Progenitor cell of endocrine pancreas (in vitro differentiated cells): ENCODE measurements at regions not wholly inside any gene's neighbourhood (a gene's known extent, or its start where the extent isn't known, plus 50 kb on each side); places are given as distances from the start of the nearest gene placed in this dataset.

Experiments used
- DNase-seq: peaks from one replicate; pipeline ENCODE4 v3.0.0; 2021; ENCODE audit warnings: low spot score; ENCODE audit not compliant: unreplicated experiment
- H3K27ac Mint-ChIP-seq: 2 replicates; pipeline ENCODE4 v1.8.0; 2021; ENCODE audit warnings: mild to moderate bottlenecking, moderate library complexity, mixed read lengths
- H3K27me3 Mint-ChIP-seq: 2 replicates; pipeline ENCODE4 v1.8.0; 2021; ENCODE audit warnings: mixed read lengths
- H3K36me3 Mint-ChIP-seq: 2 replicates; pipeline ENCODE4 v1.8.0; 2022; ENCODE audit warnings: mixed read lengths; ENCODE audit not compliant: insufficient read depth
- H3K4me1 Mint-ChIP-seq: 2 replicates; pipeline ENCODE4 v1.8.0; 2021; ENCODE audit warnings: low read depth, mixed read lengths
- H3K4me3 Mint-ChIP-seq: 2 replicates; pipeline ENCODE4 v1.8.0; 2021; ENCODE audit warnings: low read depth, mild to moderate bottlenecking, moderate library complexity, mixed read lengths
- H3K9me3 Mint-ChIP-seq: 2 replicates; pipeline ENCODE4 v1.8.0; 2021; ENCODE audit warnings: low read depth, mixed read lengths
- TF ChIP-seq, protein P1 (sequence below): fragments of 200-600 bp; sonication (generic); IDR thresholded peaks from one replicate; pipeline ENCODE4 v1.5.0; 2021; ENCODE audit warnings: antibody characterized with exemption, mild to moderate bottlenecking; ENCODE audit not compliant: unreplicated experiment

DNA sequence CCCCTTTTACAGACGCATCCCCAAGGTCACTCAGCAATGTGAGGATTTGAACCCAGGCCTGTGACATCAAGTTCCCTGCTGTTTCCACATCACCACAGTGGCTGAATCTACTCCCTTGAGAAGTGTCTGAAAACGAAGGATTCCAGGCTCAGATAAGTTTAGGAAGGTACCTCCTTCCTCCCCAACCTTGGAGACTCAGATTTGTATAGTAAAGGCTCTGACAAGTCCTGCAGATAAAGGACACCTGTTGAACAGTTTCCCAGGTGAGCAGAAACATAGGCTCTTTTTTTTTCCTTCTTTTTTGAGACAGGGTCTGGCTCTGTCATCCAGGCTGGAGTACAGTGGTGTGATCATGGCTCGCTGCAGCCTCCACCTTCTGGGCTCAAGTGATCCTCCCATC is 56.4 kb upstream of the PTPRS start:
- H3K9me3 Mint-ChIP-seq: no peaks in the 10 kb centered on the region
- no peaks in the 10 kb centered on the region for H3K36me3 Mint-ChIP-seq
- peaks cover 10% of the 10 kb centered on the region for H3K4me1 Mint-ChIP-seq
- H3K27ac Mint-ChIP-seq: no peak overlapping the region
- H3K4me3 Mint-ChIP-seq: no peak overlapping the region
- TF ChIP-seq, protein P1, sequence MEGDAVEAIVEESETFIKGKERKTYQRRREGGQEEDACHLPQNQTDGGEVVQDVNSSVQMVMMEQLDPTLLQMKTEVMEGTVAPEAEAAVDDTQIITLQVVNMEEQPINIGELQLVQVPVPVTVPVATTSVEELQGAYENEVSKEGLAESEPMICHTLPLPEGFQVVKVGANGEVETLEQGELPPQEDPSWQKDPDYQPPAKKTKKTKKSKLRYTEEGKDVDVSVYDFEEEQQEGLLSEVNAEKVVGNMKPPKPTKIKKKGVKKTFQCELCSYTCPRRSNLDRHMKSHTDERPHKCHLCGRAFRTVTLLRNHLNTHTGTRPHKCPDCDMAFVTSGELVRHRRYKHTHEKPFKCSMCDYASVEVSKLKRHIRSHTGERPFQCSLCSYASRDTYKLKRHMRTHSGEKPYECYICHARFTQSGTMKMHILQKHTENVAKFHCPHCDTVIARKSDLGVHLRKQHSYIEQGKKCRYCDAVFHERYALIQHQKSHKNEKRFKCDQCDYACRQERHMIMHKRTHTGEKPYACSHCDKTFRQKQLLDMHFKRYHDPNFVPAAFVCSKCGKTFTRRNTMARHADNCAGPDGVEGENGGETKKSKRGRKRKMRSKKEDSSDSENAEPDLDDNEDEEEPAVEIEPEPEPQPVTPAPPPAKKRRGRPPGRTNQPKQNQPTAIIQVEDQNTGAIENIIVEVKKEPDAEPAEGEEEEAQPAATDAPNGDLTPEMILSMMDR: no peak
- DNase-seq: no peak
- peaks cover 82% of the 10 kb centered on the region for H3K27me3 Mint-ChIP-seq

DNA sequence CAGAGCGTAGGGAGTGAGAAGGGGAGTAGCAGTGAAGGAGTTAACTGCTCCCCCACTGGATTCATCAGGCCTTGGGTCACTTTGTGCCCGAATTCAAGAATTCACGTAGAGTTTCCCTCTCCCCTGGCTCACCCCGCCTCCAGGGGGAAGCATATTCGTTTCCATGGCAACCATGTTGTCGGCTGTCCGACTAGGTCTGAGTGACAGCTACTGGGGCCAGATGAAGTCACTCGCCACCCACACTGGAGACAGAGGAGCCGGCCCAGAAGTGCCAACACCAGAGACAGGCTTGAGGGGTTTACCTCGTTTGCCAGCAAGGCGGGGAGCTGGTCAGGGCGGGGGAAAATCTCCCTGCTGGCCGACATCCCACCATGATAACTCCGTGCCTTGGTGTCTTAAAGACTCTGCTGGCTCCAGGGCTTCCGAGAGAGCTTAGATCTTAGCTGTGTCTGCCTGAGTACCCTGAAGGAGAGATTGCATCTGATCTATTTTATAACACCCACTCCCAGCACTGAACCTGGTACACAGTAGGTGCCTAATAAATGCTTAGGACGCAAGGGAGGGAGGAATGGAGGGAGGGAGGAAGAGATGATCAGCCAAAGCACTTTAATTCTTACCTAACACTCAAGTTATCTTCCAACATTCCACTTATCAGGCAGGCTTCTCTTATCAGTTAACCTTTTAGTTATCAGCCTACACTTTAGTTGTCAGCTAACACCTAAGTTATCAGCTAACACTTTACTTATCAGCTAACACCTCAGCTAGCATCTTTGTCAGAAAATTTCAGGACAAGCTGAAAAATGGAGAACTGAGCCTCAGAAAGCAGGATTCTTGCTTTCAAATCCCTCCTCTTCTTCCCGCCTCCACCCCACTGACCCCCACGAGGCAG is 57.2 kb upstream of the ZNRF4 start:
- Mint-ChIP-seq H3K4me3 (no peak overlapping the region), H3K36me3 (no peaks in the 10 kb centered on the region), H3K9me3 (no peaks in the 10 kb centered on the region), H3K27me3 (peaks cover 78% of the 10 kb centered on the region), H3K4me1 (peaks cover 10% of the 10 kb centered on the region), H3K27ac (no peak overlapping the region)
- DNase-seq: no peak
- TF ChIP-seq, protein P1: no peak

DNA sequence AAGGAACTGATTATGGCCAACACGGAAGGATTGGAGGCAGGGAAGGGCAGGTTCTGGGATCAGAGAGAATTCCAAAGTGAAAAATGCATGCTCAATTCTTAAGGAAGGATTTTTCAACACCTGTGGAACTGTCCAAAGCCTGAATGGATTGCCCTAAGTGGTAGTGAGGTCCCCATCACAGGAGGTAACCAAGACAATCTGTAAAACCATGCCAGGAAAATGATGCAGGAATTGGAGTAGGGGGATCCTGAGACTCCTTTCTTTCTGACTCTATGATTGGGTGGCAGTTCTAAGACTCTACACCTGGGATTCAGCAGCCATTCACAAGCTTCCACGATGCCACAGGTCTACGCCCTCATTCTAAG is 56.5 kb upstream of the ZNRF4 start:
- no peak overlapping the region for H3K4me3 Mint-ChIP-seq
- H3K27ac Mint-ChIP-seq: no peak overlapping the region
- no peaks in the 10 kb centered on the region for H3K36me3 Mint-ChIP-seq
- TF ChIP-seq, protein P1: no peak
- peaks cover 75% of the 10 kb centered on the region for H3K27me3 Mint-ChIP-seq
- H3K4me1 Mint-ChIP-seq: peaks cover 8% of the 10 kb centered on the region
- no peak for DNase-seq
- H3K9me3 Mint-ChIP-seq: no peaks in the 10 kb centered on the region

DNA sequence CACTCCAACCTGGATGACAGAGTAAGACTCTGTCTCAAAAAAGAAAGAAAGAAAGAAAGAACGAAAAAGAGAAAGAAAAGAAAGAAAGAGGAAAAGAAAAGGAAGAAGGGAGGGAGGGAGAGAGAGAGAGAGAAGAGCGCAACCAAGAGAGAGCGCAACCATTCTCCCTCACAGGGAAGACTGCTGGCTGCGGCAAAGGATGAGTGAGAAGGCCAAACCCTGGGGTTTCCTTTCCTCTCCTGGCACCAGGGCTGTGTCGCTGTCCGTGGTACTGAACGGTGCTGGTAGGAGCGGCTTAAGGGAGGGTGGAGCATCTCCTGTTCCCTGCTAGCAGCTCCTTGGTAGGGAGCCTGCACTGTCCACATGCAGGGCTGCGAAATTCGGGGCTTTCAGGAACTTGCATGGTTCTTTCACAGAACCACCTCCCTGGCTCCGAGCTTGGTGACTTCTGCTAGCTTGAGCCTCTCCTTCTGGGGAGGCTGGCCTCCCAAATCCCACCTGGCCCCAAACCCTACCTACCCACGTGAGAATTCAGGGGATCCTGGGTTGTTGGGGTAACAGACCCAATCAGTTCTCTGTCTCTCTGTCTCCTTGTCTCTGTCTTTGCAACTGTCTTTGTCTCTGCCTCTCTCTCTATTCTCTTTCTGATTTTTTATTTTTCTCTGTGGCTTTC is 51.1 kb upstream of the ZNRF4 start:
- H3K4me3 Mint-ChIP-seq: no peak overlapping the region
- TF ChIP-seq, protein P1: no peak

More for the DNA sequence above, 51.1 kb upstream of the ZNRF4 start:
- Mint-ChIP-seq H3K27ac (no peak overlapping the region), H3K9me3 (peaks cover 6% of the 10 kb centered on the region), H3K27me3 (peaks cover 62% of the 10 kb centered on the region), H3K36me3 (no peaks in the 10 kb centered on the region), H3K4me1 (no peaks in the 10 kb centered on the region)
- DNase-seq: peak; percentile 95
